ENCODE measurements at regions not wholly inside any gene's neighbourhood (a gene's known extent, or its start where the extent isn't known, plus 50 kb on each side); places are given as distances from the start of the nearest gene placed in this dataset.
A peak's percentile ranks its signal among the peaks of the same experiment; 100 is the strongest.

GRCh38 chr11:32161293-32161692 is 70.4 kb downstream of the RCN1 start:
- Histone ChIP-seq H3K27me3 (no peaks in the 10 kb centered on the region), H3K36me3 (no peaks in the 10 kb centered on the region), H3K9me3 (no peaks in the 10 kb centered on the region), H3K4me3 (no peak overlapping the region)
- DNase-seq, result no peak

- DNase-seq, result no peak
- H3K36me3 ChIP-seq, result no peaks in the 10 kb centered on the region
- H3K27me3 ChIP-seq, result no peaks in the 10 kb centered on the region
- H3K4me3 ChIP-seq, result no peak overlapping the region
- H3K9me3 ChIP-seq, result no peaks in the 10 kb centered on the region
Observed at GRCh38 chr11:32162351-32162750, 71.5 kb downstream of the RCN1 start.

- Histone ChIP-seq H3K27me3 (no peaks in the 10 kb centered on the region), H3K36me3 (no peaks in the 10 kb centered on the region), H3K9me3 (no peaks in the 10 kb centered on the region), H3K4me3 (no peak overlapping the region)
- DNase-seq, result no peak
Observed at GRCh38 chr11:32162906-32163305, 72.0 kb downstream of the RCN1 start.

- no peaks in the 10 kb centered on the region for H3K9me3 ChIP-seq
- no peak overlapping the region for H3K4me3 ChIP-seq
- DNase-seq, result no peak
- H3K27me3 ChIP-seq, result no peaks in the 10 kb centered on the region
- H3K36me3 ChIP-seq, result no peaks in the 10 kb centered on the region
Observed at GRCh38 chr11:32163557-32163956, 72.7 kb downstream of the RCN1 start.

- Histone ChIP-seq H3K4me3 (no peak overlapping the region), H3K36me3 (no peaks in the 10 kb centered on the region), H3K9me3 (no peaks in the 10 kb centered on the region), H3K27me3 (no peaks in the 10 kb centered on the region)
- no peak for DNase-seq
Observed at GRCh38 chr11:32164836-32165235, 74.0 kb downstream of the RCN1 start.

GRCh38 chr11:32168924-32169323 is 78.0 kb downstream of the RCN1 start:
- Histone ChIP-seq H3K9me3 (no peaks in the 10 kb centered on the region), H3K27me3 (no peaks in the 10 kb centered on the region), H3K36me3 (no peaks in the 10 kb centered on the region), H3K4me3 (no peak overlapping the region)
- no peak for DNase-seq

GRCh38 chr11:32171445-32171844 is 80.6 kb downstream of the RCN1 start:
- H3K9me3 ChIP-seq, result no peaks in the 10 kb centered on the region
- no peak for DNase-seq
- no peak overlapping the region for H3K4me3 ChIP-seq

GRCh38 chr11:32172041-32172847 is 81.4 kb downstream of the RCN1 start:
- DNase-seq, result no peak
- Histone ChIP-seq H3K4me3 (no peak overlapping the region), H3K36me3 (no peaks in the 10 kb centered on the region), H3K9me3 (no peaks in the 10 kb centered on the region), H3K27me3 (no peaks in the 10 kb centered on the region)

More at GRCh38 chr11:32171445-32171844, 80.6 kb downstream of the RCN1 start:
- Histone ChIP-seq H3K27me3 (no peaks in the 10 kb centered on the region), H3K36me3 (no peaks in the 10 kb centered on the region)

- Histone ChIP-seq H3K27me3 (no peaks in the 10 kb centered on the region), H3K36me3 (no peaks in the 10 kb centered on the region), H3K9me3 (no peaks in the 10 kb centered on the region), H3K4me3 (no peak overlapping the region)
- peak; percentile 44 for DNase-seq
Observed at GRCh38 chr11:32172848-32173834, 82.3 kb downstream of the RCN1 start.

GRCh38 chr11:32173977-32174376 is 83.1 kb downstream of the RCN1 start:
- Histone ChIP-seq H3K36me3 (no peaks in the 10 kb centered on the region), H3K27me3 (no peaks in the 10 kb centered on the region), H3K9me3 (no peaks in the 10 kb centered on the region), H3K4me3 (no peak overlapping the region)
- no peak for DNase-seq

- H3K4me3 ChIP-seq, result no peak overlapping the region
- H3K36me3 ChIP-seq, result no peaks in the 10 kb centered on the region
- H3K27me3 ChIP-seq, result no peaks in the 10 kb centered on the region
- DNase-seq, result peak; percentile 43
- no peaks in the 10 kb centered on the region for H3K9me3 ChIP-seq
Observed at GRCh38 chr11:32176223-32176934, 85.5 kb downstream of the RCN1 start.

- Histone ChIP-seq H3K4me3 (no peak overlapping the region), H3K27me3 (no peaks in the 10 kb centered on the region), H3K36me3 (no peaks in the 10 kb centered on the region), H3K9me3 (no peaks in the 10 kb centered on the region)
- DNase-seq, result no peak
Observed at GRCh38 chr11:32178692-32179091, 87.8 kb downstream of the RCN1 start.

- H3K36me3 ChIP-seq, result no peaks in the 10 kb centered on the region
- no peak overlapping the region for H3K4me3 ChIP-seq
- H3K27me3 ChIP-seq, result no peaks in the 10 kb centered on the region
- no peak for DNase-seq
- H3K9me3 ChIP-seq, result no peaks in the 10 kb centered on the region
Observed at GRCh38 chr11:32183512-32183911, 92.6 kb downstream of the RCN1 start.

GRCh38 chr11:32184041-32184722 is 93.3 kb downstream of the RCN1 start:
- no peaks in the 10 kb centered on the region for H3K9me3 ChIP-seq
- no peaks in the 10 kb centered on the region for H3K27me3 ChIP-seq
- H3K4me3 ChIP-seq, result no peak overlapping the region
- DNase-seq, result no peak
- no peaks in the 10 kb centered on the region for H3K36me3 ChIP-seq

- Histone ChIP-seq H3K36me3 (no peaks in the 10 kb centered on the region), H3K9me3 (no peaks in the 10 kb centered on the region), H3K27me3 (no peaks in the 10 kb centered on the region), H3K4me3 (no peak overlapping the region)
- DNase-seq, result no peak
Observed at GRCh38 chr11:32184723-32185376, 94.0 kb downstream of the RCN1 start.

- Histone ChIP-seq H3K36me3 (no peaks in the 10 kb centered on the region), H3K4me3 (no peak overlapping the region), H3K9me3 (no peaks in the 10 kb centered on the region), H3K27me3 (no peaks in the 10 kb centered on the region)
- no peak for DNase-seq
Observed at GRCh38 chr11:32186118-32186517, 95.2 kb downstream of the RCN1 start.

All from MG63 (cell line).